WI38 (cell line): ENCODE measurements at regions not wholly inside any gene's neighbourhood (a gene's known extent, or its start where the extent isn't known, plus 50 kb on each side); places are given as distances from the start of the nearest gene placed in this dataset.
"Not testable (repeated sequence)": the region's sequence is repeated elsewhere in the genome, so short reads cannot be mapped to it uniquely, and the experiment has no call there.

ENCODE experiments used
- H3K4me3 ChIP-seq: 2 replicates; pipeline ENCODE4 v1.5.1; 2011; ENCODE audit warnings: low read depth, mild to moderate bottlenecking, control low read depth, low read length
- TF ChIP-seq, protein P1 (sequence below): IDR thresholded peaks from 2 replicates; pipeline ENCODE4 v1.5.1; 2012; ENCODE audit warnings: low read depth, mild to moderate bottlenecking, control low read depth, low read length

DNA sequence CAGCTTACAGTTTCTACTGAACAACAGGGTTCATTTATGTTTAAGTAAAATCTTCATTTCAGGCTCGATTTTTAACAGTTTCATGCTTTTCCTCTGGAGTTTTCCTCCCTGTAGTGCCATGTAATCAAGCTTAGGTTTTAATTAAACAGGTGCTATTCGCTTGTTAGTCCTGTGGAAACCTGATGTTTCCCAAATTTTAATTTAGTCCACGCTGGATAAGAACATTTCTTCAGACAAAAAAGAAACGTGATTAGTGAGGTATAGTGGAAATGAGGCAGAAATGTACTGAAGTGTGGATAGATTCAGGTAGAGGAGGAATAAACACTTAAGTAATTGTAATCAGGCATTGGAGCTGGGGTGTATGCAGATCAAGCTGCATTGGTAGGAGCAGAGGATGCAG lies 1217.5 kb downstream of the AACS start:
- TF ChIP-seq, protein P1, sequence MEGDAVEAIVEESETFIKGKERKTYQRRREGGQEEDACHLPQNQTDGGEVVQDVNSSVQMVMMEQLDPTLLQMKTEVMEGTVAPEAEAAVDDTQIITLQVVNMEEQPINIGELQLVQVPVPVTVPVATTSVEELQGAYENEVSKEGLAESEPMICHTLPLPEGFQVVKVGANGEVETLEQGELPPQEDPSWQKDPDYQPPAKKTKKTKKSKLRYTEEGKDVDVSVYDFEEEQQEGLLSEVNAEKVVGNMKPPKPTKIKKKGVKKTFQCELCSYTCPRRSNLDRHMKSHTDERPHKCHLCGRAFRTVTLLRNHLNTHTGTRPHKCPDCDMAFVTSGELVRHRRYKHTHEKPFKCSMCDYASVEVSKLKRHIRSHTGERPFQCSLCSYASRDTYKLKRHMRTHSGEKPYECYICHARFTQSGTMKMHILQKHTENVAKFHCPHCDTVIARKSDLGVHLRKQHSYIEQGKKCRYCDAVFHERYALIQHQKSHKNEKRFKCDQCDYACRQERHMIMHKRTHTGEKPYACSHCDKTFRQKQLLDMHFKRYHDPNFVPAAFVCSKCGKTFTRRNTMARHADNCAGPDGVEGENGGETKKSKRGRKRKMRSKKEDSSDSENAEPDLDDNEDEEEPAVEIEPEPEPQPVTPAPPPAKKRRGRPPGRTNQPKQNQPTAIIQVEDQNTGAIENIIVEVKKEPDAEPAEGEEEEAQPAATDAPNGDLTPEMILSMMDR = no peak
- no peak overlapping the region for H3K4me3 ChIP-seq

DNA sequence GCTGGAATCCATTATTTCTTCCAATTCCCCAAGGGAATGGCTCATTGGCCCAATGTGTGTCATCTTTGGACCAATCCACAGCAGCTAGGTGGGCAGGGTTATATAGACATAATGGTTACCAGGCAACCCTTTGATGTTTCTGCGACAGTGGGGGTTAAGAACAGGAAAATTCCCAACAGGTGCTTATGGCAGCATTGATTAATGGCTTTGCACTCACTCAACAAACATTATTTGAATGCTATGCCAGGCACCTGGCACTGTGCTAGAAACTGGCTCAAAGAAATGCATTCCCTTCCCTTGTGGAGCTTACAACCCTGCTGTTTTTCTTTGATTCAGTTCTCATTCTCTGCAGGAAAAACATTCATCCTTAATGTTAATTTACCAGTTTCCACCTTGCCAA lies 1221.0 kb downstream of the AACS start:
- TF ChIP-seq, protein P1 = no peak
- H3K4me3 ChIP-seq = no peak overlapping the region

DNA sequence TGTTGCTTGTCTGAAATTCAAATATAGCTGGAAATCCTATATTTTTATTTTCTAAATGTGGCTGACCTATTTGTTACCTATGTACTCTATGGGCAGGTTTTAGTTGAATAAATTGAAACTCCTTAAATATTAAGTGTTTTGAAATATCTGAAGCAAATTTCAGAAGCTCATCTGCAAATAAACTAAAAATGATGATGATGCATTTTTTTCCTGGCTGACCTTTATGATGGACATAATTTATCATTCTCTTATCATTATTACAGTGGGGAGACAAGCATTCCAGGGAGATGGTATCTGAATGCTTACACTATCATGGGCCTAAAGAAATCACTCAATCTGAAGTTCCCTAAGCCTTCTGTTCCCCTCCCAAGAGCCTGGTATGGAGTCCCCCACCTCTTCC lies 1225.2 kb downstream of the AACS start:
- TF ChIP-seq, protein P1 = no peak

DNA sequence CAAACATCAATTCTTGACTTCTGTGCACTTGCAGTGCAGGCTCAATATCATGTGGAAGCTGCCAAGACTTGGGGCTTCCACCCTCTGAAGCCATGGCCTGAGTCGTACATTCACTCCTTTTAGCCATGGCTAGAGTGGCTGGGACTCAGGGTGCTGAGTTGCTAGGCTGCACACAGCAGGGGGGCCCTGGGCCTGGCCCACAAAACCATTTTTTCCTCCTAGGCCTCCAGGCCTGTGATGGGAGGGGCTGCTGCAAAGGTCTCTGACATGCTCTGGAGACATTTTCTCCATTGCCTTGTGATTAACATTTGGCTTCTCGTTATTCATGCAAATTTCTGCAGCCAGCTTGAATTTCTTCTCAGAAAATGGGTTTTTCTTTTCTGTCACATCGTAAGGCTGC lies 1226.8 kb downstream of the AACS start:
- H3K4me3 ChIP-seq = not testable (repeated sequence)

More for the DNA sequence above, 1225.2 kb downstream of the AACS start:
- H3K4me3 ChIP-seq = no peak overlapping the region

DNA sequence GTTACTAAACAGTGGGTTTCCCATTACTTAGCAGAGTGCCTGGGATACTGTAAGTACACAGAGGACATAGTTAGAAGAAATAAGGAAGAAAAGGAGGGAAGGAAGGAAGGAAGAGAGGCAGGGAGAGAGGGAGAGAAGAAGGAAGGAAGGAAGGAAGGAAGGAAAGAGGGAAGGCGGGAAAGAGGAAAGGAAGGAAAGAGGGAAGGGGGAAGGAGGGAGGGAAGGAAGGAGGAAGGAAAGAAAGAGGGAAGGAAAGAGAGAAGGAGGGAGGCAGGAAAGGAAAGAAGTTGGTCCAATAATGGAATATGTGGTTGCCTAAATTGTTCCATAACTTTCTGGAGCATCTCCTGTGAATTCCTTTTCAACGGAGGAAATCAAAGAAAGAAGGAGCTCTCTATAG lies 1230.4 kb downstream of the AACS start:
- H3K4me3 ChIP-seq = no peak overlapping the region
- TF ChIP-seq, protein P1 = no peak

DNA sequence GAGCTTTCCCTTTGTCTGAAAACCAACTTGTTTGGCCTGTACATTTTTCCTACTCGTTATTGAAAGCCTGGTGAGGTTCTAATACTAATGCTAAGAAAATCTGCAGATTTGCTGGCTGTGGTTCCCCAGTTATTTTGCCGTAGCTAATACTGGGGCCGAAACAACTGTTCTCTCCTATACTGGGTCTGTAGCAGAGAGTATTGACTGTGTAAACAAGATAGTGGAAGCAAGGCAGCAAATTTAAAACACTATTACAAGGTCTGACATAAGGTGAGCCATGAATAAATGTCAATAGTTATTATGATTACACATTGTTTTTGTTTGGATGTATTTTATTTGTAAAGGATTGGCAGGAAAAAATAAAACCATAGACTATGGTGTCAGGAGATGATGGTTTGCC lies 1244.0 kb downstream of the AACS start:
- H3K4me3 ChIP-seq = no peak overlapping the region
- TF ChIP-seq, protein P1 = no peak

DNA sequence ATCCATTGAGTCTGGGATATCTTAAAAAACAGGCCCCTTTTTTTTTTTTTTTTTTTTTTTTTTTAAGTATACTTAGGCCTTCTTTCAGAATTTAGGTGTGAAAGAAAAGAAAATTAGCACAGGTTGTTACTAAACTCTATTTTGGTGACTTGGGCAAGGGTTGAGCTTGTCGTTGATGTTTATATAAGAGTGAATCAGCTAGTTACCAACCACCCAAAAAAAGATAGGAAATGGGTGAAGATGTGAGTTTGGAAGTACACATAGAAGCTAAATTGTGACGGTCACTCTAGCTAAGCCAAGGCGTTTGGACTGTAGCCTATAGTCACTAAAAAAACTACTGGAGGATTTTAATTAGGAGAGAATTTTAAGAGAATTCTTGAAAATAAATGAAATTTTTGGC lies 1247.2 kb downstream of the AACS start:
- H3K4me3 ChIP-seq = no peak overlapping the region

DNA sequence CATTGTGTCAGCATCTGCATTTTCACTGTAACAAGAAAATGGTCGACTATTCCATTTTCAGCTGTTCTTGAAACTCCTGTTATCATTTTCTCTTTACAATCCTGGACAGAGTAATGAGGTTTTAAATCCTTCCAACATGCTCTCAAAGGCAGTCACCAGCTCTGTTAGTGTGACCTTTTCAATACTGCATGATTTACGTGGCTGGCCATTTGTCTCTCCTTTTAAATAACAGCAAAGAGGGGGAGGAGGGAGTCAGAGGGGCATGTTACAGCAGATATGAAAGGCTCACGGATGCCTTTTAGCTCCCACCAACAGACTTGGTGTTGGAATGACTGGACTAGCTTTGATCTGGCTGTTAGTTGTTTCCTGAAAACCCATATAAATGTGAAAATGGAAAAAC lies 1251.2 kb downstream of the AACS start:
- TF ChIP-seq, protein P1 = no peak
- H3K4me3 ChIP-seq = no peak overlapping the region

More for the DNA sequence above, 1247.2 kb downstream of the AACS start:
- TF ChIP-seq, protein P1 = no peak
